ENCODE measurements at regions not wholly inside any gene's neighbourhood (a gene's known extent, or its start where the extent isn't known, plus 50 kb on each side); places are given as distances from the start of the nearest gene placed in this dataset.

GRCh38 chr2:107687073-107687472, 139.6 kb upstream of the RGPD4 start:
- Mint-ChIP-seq H3K4me1 (no peaks in the 10 kb centered on the region), H3K36me3 (no peaks in the 10 kb centered on the region), H3K27me3 (ENCODE audit: low read depth in 3 of 3) (no peaks in the 10 kb centered on the region), H3K9me3 (peaks cover 0 to 5% (median 2%) of the 10 kb centered on the region in 7 donors), H3K4me3 (no peak overlapping the region), H3K27ac (no peak overlapping the region)
- Histone ChIP-seq H3K9me3 (replicated peaks in 1 of 2; ENCODE audit: control insufficient read depth in 1 of 2, insufficient read depth in 1 of 2, low read length in 2 of 2) (peaks cover 0 to 1% of the 10 kb centered on the region in 2 donors), H3K4me3 (replicated peaks in 1 of 3; ENCODE audit: low read depth in 2 of 3, low read length in 3 of 3) (no peak overlapping the region), H4K20me1 (ENCODE audit: insufficient read depth, low read length) (no peaks in the 10 kb centered on the region), H3K4me2 (replicated peaks; ENCODE audit: extremely low read depth, low read length, poor library complexity, severe bottlenecking) (no peak overlapping the region), H3K27me3 (ENCODE audit: control insufficient read depth in 2 of 2, insufficient read depth in 2 of 2, low read length in 2 of 2) (no peaks in the 10 kb centered on the region), H3K27ac (ENCODE audit: low read depth in 1 of 2, low read length in 2 of 2) (no peak overlapping the region), H3K4me1 (ENCODE audit: control insufficient read depth in 1 of 2, insufficient read depth in 2 of 2, low read length in 2 of 2) (no peaks in the 10 kb centered on the region), H2AFZ (ENCODE audit: insufficient read depth, low read depth, low read length, poor library complexity, severe bottlenecking) (no peak overlapping the region), H3K9ac (ENCODE audit: insufficient read depth, low read length, poor library complexity, severe bottlenecking) (no peak overlapping the region), H3K79me2 (ENCODE audit: insufficient read depth, low read length) (no peaks in the 10 kb centered on the region), H3K36me3 (replicated peaks in 1 of 2; ENCODE audit: control insufficient read depth in 1 of 2, insufficient read depth in 2 of 2, low read length in 2 of 2) (no peaks in the 10 kb centered on the region)
- no peak for DNase-seq
- intact Hi-C loops (cut with micrococcal nuclease) = no loop called here
- 91% methylated on average over 5 of the region's 6 CpGs for WGBS (ENCODE audit: insufficient coverage)
- no peak for TF ChIP-seq CTCF (IDR thresholded peaks at IDR 0.05)

- Histone ChIP-seq H2AFZ (ENCODE audit: insufficient read depth, low read depth, low read length, poor library complexity, severe bottlenecking) (no peak overlapping the region), H3K4me3 (replicated peaks in 1 of 3; ENCODE audit: low read depth in 2 of 3, low read length in 3 of 3) (no peak overlapping the region), H4K20me1 (ENCODE audit: insufficient read depth, low read length) (no peaks in the 10 kb centered on the region), H3K4me1 (ENCODE audit: control insufficient read depth in 1 of 2, insufficient read depth in 2 of 2, low read length in 2 of 2) (no peaks in the 10 kb centered on the region), H3K4me2 (replicated peaks; ENCODE audit: extremely low read depth, low read length, poor library complexity, severe bottlenecking) (no peak overlapping the region), H3K27me3 (ENCODE audit: control insufficient read depth in 2 of 2, insufficient read depth in 2 of 2, low read length in 2 of 2) (no peaks in the 10 kb centered on the region), H3K36me3 (replicated peaks in 1 of 2; ENCODE audit: control insufficient read depth in 1 of 2, insufficient read depth in 2 of 2, low read length in 2 of 2) (no peaks in the 10 kb centered on the region), H3K9ac (ENCODE audit: insufficient read depth, low read length, poor library complexity, severe bottlenecking) (no peak overlapping the region), H3K9me3 (replicated peaks in 1 of 2; ENCODE audit: control insufficient read depth in 1 of 2, insufficient read depth in 1 of 2, low read length in 2 of 2) (no peaks in the 10 kb centered on the region), H3K79me2 (ENCODE audit: insufficient read depth, low read length) (no peaks in the 10 kb centered on the region), H3K27ac (ENCODE audit: low read depth in 1 of 2, low read length in 2 of 2) (no peak overlapping the region)
- Mint-ChIP-seq H3K36me3 (no peaks in the 10 kb centered on the region), H3K4me3 (no peak overlapping the region), H3K9me3 (peaks cover 0 to 5% (median 2%) of the 10 kb centered on the region in 7 donors), H3K27ac (no peak overlapping the region), H3K4me1 (no peaks in the 10 kb centered on the region), H3K27me3 (ENCODE audit: low read depth in 3 of 3) (no peaks in the 10 kb centered on the region)
- WGBS (ENCODE audit: insufficient coverage) = no CpG with 5 or more reads among the region's 5 CpGs
- DNase-seq = no peak
- intact Hi-C loops (cut with micrococcal nuclease) = no loop called here
- no peak for TF ChIP-seq CTCF (IDR thresholded peaks at IDR 0.05)
These were observed 138.6 kb upstream of the RGPD4 start for GRCh38 chr2:107688135-107688534.

Measured in CD14-positive monocyte (primary cell).